Activated CD4-positive, alpha-beta memory T cell treated with anti-CD3 and anti-CD28 coated beads, Interleukin-2, amount 10 ng/mL, durations not matched to agents 7 days and 5 days (primary cell): ENCODE measurements at regions not wholly inside any gene's neighbourhood (a gene's known extent, or its start where the extent isn't known, plus 50 kb on each side); places are given as distances from the start of the nearest gene placed in this dataset.

Experiments used
- CTCF ChIA-PET: fragments of 350-600 bp; sonication (Branson Sonifier 250); formaldehyde crosslinking; loops from one replicate; lab custom pipeline; 2021; ENCODE audit warnings: antibody characterized with exemption, inconsistent platforms; lab: Charles Lee
- POLR2A ChIA-PET: fragments of 350-600 bp; sonication (Branson Sonifier 250); formaldehyde crosslinking; loops from one replicate; lab custom pipeline; 2021; ENCODE audit warnings: antibody characterized with exemption; lab: Charles Lee
- DNase-seq: peaks from one replicate; pipeline ENCODE4 v3.0.0-alpha.2; 2020
- H3K27ac Mint-ChIP-seq: one replicate; pipeline ENCODE4 v1.8.0; 2021; ENCODE audit warnings: mild to moderate bottlenecking, mixed read lengths
- H3K27me3 Mint-ChIP-seq: one replicate; pipeline ENCODE4 v1.8.0; 2021; ENCODE audit warnings: mixed read lengths
- H3K36me3 Mint-ChIP-seq: one replicate; pipeline ENCODE4 v1.8.0; 2021; ENCODE audit warnings: low read depth, mixed read lengths
- H3K4me1 Mint-ChIP-seq: one replicate; pipeline ENCODE4 v1.8.0; 2021; ENCODE audit warnings: mixed read lengths
- H3K4me3 Mint-ChIP-seq: one replicate; pipeline ENCODE4 v1.8.0; 2021; ENCODE audit warnings: mild to moderate bottlenecking, mixed read lengths
- H3K9me3 Mint-ChIP-seq: one replicate; pipeline ENCODE4 v1.8.0; 2021; ENCODE audit warnings: mixed read lengths

DNA sequence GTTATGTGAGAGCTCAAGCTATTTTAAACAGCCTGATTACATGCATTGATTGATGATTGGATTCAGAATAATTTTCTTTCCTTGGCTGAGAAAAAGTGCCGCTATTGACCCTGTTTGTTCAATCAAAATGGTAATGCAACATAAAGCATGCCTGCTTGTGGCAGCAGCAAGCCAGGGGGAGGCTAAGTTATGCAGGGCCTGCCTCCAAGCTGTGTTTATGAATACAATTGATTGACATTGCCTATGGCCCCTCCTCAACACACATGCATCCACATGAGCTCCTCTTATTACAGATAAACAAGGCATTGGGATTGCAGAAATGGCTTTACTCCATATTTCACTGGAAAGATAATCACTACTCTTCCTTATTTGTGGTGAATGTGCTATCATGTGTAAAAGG lies 395.6 kb downstream of the TDRD15 start:
- Mint-ChIP-seq H3K4me3 (no peak overlapping the region), H3K9me3 (peaks cover 6% of the 10 kb centered on the region), H3K27me3 (no peaks in the 10 kb centered on the region), H3K36me3 (no peaks in the 10 kb centered on the region), H3K4me1 (no peaks in the 10 kb centered on the region), H3K27ac (no peak overlapping the region)
- CTCF ChIA-PET = no interaction called here
- POLR2A ChIA-PET = no interaction called here
- DNase-seq = no peak

DNA sequence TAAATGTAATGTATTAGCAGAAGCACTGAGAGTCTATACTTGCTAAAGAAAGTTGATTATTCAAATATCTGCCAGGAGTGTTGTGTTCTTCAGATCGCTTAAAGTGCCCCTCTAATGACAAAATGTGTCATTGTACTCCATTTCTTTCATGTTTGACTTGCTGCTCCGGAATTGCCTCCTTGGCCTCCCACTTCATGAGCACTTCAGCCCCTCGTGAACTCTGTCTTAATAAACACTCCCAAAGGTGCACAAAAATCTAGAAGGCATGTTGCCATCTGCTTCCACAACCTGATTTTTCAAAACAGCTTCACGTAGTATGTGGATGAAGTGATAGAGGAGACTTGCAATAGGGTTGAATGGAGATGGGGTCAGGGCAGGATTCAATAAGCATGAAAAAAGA lies 396.1 kb downstream of the TDRD15 start:
- no peaks in the 10 kb centered on the region for H3K27me3 Mint-ChIP-seq
- no peak overlapping the region for H3K27ac Mint-ChIP-seq
- CTCF ChIA-PET = no interaction called here
- H3K36me3 Mint-ChIP-seq = no peaks in the 10 kb centered on the region
- no peak overlapping the region for H3K4me3 Mint-ChIP-seq
- DNase-seq = no peak
- no peaks in the 10 kb centered on the region for H3K4me1 Mint-ChIP-seq
- peaks cover 7% of the 10 kb centered on the region for H3K9me3 Mint-ChIP-seq
- POLR2A ChIA-PET = no interaction called here

DNA sequence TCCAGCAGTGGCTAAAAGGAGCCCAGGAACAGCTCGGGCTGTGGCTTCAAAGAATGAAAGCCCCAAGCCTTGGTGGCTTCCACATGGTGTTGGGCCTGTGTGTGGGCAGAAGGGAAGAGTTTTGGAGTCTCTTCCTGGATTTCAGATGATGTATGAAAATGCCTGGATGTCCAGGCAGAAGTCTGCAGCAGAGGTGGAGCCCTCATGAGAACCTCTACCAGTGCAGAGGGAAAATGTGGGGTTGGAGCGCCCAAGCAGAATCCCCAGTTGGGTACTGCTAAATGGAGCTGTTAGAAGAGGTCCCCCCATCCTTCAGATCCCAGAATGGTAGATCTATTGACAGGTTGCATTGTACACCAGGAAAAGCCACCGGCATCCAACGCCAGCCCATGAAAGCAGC lies 412.1 kb downstream of the TDRD15 start:
- H3K27me3 Mint-ChIP-seq = no peaks in the 10 kb centered on the region
- H3K9me3 Mint-ChIP-seq = peaks cover 24% of the 10 kb centered on the region
- H3K27ac Mint-ChIP-seq = no peak overlapping the region
- no peak for DNase-seq
- POLR2A ChIA-PET = no interaction called here
- no peaks in the 10 kb centered on the region for H3K36me3 Mint-ChIP-seq
- no peaks in the 10 kb centered on the region for H3K4me1 Mint-ChIP-seq
- CTCF ChIA-PET = no interaction called here
- H3K4me3 Mint-ChIP-seq = no peak overlapping the region

DNA sequence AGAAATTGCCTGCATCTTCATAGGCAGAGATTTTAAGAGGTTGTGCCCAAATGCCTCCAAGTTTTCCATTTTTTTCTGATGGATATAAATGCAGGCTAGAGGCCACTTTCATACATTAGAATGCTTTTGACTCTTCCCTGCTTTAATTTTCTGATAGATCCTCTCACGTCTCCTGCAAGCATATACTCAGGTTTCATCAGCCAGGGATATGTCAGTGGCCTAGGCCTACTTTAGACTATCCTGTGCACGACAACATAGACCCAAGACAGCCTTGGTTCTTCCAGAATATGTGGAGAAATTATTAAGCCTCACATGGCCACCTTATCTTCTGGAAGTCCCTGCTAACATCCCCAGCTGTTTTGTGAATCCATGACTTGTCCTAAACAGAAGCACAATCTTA lies 415.9 kb downstream of the TDRD15 start:
- ChIA-PET POLR2A (no interaction called here), CTCF (no interaction called here)
- Mint-ChIP-seq H3K4me3 (no peak overlapping the region), H3K27me3 (no peaks in the 10 kb centered on the region), H3K4me1 (no peaks in the 10 kb centered on the region), H3K9me3 (peaks cover 21% of the 10 kb centered on the region), H3K27ac (no peak overlapping the region), H3K36me3 (no peaks in the 10 kb centered on the region)
- DNase-seq = no peak

DNA sequence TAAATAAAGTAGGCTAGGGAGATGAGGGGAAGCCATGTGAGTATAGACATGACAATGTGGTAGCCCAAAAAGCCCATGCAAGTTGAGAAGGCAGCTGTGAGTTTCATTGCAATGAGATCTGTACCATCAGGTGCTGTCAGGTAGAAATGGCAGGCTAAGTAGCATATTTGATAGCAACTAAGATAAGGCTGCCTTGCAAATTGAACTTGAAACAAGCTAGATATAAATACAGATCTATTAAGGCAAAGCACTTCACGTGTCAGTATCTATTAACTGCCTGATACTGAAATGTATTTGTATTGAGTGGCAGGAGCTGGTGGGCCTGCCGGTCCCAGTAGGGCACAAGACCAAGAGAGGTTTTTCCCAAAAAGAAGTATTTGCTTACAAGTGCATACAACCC lies 419.9 kb downstream of the TDRD15 start:
- no peaks in the 10 kb centered on the region for H3K4me1 Mint-ChIP-seq
- no peaks in the 10 kb centered on the region for H3K36me3 Mint-ChIP-seq
- H3K27ac Mint-ChIP-seq = no peak overlapping the region
- ChIA-PET POLR2A (no interaction called here), CTCF (no interaction called here)
- H3K4me3 Mint-ChIP-seq = no peak overlapping the region
- peaks cover 2% of the 10 kb centered on the region for H3K9me3 Mint-ChIP-seq
- DNase-seq = no peak
- H3K27me3 Mint-ChIP-seq = no peaks in the 10 kb centered on the region

DNA sequence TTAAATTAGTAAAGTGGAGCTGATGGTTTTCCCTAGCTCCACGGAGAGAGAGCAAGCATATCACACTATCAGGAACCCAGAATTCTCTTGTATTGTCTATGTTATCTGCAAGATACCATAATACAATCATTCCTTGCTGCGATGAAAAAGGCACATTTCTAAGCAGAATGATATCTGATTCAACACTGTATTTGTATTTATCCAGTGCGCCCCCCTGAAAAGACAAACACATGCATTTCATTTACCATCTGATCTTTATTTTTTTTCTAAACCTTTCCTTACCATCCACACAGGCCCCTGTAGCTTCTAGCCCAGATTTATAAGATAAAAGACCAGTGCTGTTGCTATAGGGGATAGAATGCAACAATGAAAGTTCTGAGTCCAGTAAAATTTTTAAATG lies 420.6 kb downstream of the TDRD15 start:
- no peaks in the 10 kb centered on the region for H3K4me1 Mint-ChIP-seq

DNA sequence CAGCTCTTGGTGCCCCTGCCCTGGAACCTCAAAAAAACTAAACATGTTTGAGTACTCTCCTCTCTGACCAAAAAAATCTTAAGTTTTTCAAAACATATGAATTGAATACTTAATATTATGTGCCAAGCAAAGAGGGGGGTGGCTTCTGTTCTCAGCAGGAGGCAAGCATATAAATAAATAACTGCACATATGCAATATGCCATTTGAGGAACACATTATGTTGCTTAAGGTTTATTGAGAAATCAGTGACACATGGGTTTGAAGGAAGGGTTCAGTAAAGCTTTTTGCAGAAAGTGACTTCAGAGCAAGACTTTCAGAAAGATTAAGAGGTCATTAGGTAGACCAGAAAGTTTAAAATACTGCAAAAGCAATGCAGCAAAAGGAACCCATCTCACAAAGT lies 429.2 kb downstream of the TDRD15 start:
- no peak for DNase-seq
- Mint-ChIP-seq H3K4me3 (no peak overlapping the region), H3K4me1 (no peaks in the 10 kb centered on the region), H3K36me3 (no peaks in the 10 kb centered on the region), H3K27me3 (no peaks in the 10 kb centered on the region), H3K27ac (no peak overlapping the region), H3K9me3 (peaks cover 14% of the 10 kb centered on the region)
- ChIA-PET CTCF (no interaction called here), POLR2A (no interaction called here)

More for the DNA sequence above, 420.6 kb downstream of the TDRD15 start:
- no peak for DNase-seq
- H3K27ac Mint-ChIP-seq = no peak overlapping the region
- POLR2A ChIA-PET = no interaction called here
- H3K27me3 Mint-ChIP-seq = no peaks in the 10 kb centered on the region
- H3K4me3 Mint-ChIP-seq = no peak overlapping the region
- CTCF ChIA-PET = no interaction called here
- peaks cover 2% of the 10 kb centered on the region for H3K9me3 Mint-ChIP-seq
- no peaks in the 10 kb centered on the region for H3K36me3 Mint-ChIP-seq

DNA sequence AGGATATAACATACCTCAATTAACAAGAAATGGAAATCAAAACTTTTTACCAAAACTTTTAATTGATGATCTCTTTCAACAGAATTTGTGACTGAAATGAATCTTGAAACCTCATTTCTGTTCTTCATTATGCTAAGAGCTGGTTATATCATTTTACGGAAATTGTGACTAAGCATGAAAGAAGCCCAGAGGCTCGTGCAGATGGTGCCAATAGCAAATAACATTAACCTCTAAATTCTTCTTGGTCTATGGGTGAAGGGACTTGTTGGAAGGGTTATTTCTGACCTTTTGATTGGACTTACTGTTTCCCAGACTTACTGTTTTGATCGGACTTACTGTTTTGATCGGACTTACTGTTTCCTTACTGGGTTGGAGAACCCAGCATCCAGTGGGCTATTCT lies 435.6 kb downstream of the TDRD15 start:
- ChIA-PET POLR2A (no interaction called here), CTCF (no interaction called here)
- DNase-seq = no peak
- Mint-ChIP-seq H3K4me3 (no peak overlapping the region), H3K4me1 (no peaks in the 10 kb centered on the region), H3K36me3 (no peaks in the 10 kb centered on the region), H3K27me3 (no peaks in the 10 kb centered on the region), H3K27ac (no peak overlapping the region), H3K9me3 (peaks cover 11% of the 10 kb centered on the region)

DNA sequence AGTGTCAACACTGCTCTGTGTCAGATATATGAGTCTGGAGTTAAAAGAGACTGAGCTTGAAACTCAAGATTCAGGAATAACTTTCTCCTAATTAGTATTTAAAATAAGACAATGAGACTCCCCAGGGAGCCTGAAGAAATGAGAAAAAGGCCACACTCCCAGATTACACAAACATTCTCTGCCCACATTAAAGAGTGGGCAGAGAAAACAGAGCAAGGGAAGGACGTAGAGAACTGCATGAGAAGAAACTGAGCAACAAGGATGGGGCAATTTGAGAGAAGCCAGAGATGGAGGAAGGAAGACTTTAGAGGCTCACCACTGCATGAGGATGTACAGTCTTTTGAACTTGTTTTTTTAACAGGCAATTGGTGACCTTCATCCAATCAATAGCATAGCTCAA lies 438.2 kb downstream of the TDRD15 start:
- DNase-seq = no peak
- no peak overlapping the region for H3K4me3 Mint-ChIP-seq
- no peaks in the 10 kb centered on the region for H3K4me1 Mint-ChIP-seq
- no peak overlapping the region for H3K27ac Mint-ChIP-seq
- no peaks in the 10 kb centered on the region for H3K36me3 Mint-ChIP-seq
- ChIA-PET CTCF (no interaction called here), POLR2A (no interaction called here)
- peaks cover 3% of the 10 kb centered on the region for H3K9me3 Mint-ChIP-seq
- H3K27me3 Mint-ChIP-seq = no peaks in the 10 kb centered on the region

DNA sequence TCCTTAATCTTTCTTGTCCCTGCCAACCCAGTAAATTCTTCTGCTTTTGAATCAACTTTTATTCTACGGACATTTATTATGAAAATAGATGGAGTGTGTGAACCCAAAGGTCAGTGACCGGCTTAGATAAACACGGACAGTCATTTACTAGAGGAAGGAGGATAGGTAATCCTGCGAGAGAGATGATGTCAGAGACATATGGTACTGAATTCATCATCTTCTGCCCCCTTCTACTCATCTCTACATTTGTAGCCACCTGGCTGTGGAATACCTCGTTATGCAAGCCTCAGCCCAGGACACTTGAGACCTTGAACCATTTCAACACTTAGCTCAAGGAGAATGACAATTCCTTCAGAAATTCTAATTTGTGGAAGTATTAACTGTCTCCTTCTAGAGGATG lies 443.6 kb downstream of the TDRD15 start:
- CTCF ChIA-PET = no interaction called here
- Mint-ChIP-seq H3K4me3 (no peak overlapping the region), H3K36me3 (no peaks in the 10 kb centered on the region), H3K9me3 (peaks cover 5% of the 10 kb centered on the region), H3K4me1 (no peaks in the 10 kb centered on the region), H3K27me3 (no peaks in the 10 kb centered on the region), H3K27ac (no peak overlapping the region)
- POLR2A ChIA-PET = no interaction called here
- no peak for DNase-seq

DNA sequence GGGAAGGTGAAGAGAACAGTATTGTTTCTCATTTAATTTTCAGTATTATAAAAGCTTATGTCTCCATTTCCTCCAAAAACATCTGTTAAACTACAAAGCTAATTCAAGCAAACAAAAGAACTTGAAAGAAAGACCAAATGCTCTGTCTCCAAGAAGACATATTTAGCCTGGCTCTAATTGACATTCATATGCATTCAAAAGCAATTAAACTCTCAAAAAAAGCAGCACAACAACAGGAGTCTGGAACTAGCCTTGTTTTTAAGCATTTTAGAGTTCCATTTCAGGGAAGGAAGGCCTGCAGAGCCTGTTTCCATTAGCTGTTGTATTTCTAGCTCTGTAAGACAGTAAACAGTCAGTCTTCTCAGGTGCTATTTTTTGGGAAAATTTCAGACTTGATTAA lies 447.9 kb downstream of the TDRD15 start:
- Mint-ChIP-seq H3K9me3 (peaks cover 20% of the 10 kb centered on the region), H3K27ac (no peak overlapping the region), H3K4me3 (no peak overlapping the region), H3K4me1 (no peaks in the 10 kb centered on the region), H3K27me3 (no peaks in the 10 kb centered on the region), H3K36me3 (no peaks in the 10 kb centered on the region)
- CTCF ChIA-PET = no interaction called here
- DNase-seq = no peak
- POLR2A ChIA-PET = no interaction called here

DNA sequence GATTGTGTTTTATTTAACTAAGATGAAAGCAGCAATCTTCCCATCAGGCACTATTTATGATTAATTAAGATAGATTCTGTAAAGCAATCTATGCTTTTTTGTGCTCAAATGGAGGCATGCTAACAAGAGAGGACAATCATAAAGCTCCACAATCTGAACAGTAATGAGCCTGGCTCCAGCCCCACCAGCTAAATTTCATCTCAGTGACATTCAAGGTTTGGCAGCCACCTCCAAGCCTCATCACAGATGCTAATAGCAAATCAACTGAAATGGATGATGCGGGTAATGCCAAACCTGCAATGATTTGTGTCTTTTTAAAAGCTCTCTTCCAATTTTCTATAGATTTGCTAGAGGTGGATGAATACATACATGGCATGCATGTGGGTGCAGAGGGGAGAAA lies 456.6 kb downstream of the TDRD15 start:
- no peak overlapping the region for H3K4me3 Mint-ChIP-seq

DNA sequence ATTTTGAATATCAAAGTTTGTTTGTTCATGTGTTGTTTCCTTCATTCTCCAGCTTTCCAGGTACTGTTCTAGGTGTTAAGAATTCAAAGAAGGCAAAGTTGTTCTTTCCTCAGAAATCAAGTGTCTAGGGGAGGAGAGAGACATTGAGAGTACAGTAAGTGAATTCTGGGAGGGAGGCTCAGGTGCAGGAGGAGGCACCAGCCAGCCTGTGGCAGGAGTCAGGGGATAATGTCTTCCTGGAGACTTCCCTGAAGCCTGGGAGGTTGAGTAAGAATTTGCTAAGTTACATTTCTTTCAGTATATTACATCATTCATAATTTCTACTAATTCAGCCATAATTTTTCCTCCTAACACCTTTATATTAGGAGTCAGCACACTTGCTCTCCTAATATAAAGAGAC lies 462.1 kb downstream of the TDRD15 start:
- POLR2A ChIA-PET = no interaction called here
- CTCF ChIA-PET = no interaction called here
- no peak overlapping the region for H3K4me3 Mint-ChIP-seq
- no peak overlapping the region for H3K27ac Mint-ChIP-seq
- no peaks in the 10 kb centered on the region for H3K36me3 Mint-ChIP-seq
- no peak for DNase-seq
- peaks cover 7% of the 10 kb centered on the region for H3K9me3 Mint-ChIP-seq
- H3K4me1 Mint-ChIP-seq = no peaks in the 10 kb centered on the region
- H3K27me3 Mint-ChIP-seq = no peaks in the 10 kb centered on the region

More for the DNA sequence above, 456.6 kb downstream of the TDRD15 start:
- CTCF ChIA-PET = no interaction called here
- no peak for DNase-seq
- H3K36me3 Mint-ChIP-seq = no peaks in the 10 kb centered on the region
- no peaks in the 10 kb centered on the region for H3K27me3 Mint-ChIP-seq
- peaks cover 13% of the 10 kb centered on the region for H3K9me3 Mint-ChIP-seq
- POLR2A ChIA-PET = no interaction called here
- no peak overlapping the region for H3K27ac Mint-ChIP-seq
- no peaks in the 10 kb centered on the region for H3K4me1 Mint-ChIP-seq

DNA sequence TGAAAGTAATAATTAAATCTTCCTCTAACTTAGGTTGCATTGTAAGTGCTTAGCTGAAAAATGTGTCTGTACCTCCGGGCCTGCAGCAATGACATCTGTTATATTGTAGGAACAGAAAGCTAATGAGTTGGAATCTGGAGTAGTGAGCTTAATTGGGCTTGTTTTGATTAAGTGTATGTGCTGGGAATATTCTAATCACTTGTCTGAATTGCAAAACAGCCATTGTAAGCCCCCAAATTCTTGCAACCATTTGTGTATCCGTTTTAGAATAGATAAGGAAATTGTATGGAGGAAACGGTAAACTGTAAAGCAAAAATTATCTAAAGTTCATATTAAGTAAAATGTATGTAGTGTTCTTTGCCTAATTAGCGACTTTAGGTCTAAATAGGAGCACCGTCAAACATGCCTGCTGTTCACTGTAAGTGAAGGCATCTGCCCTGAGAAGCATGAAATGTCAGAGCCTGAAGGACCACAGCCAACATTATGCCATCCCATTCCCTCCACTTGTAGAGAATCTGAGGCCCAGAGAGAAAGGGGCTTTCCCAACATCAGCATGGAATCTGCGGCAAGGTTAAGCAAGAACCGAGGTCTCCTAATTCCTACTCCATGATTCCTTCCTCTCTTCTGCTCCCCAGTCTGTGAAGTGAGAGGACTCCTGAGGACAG lies 466.4 kb downstream of the TDRD15 start:
- Mint-ChIP-seq H3K9me3 (peaks cover 12% of the 10 kb centered on the region), H3K27me3 (no peaks in the 10 kb centered on the region), H3K4me1 (no peaks in the 10 kb centered on the region), H3K27ac (no peak overlapping the region), H3K4me3 (no peak overlapping the region), H3K36me3 (no peaks in the 10 kb centered on the region)
- CTCF ChIA-PET = no interaction called here
- DNase-seq = no peak
- POLR2A ChIA-PET = no interaction called here
